B cell (primary cell): ENCODE measurements at regions not wholly inside any gene's neighbourhood (a gene's known extent, or its start where the extent isn't known, plus 50 kb on each side); places are given as distances from the start of the nearest gene placed in this dataset.

Source experiments
- CTCF ChIP-seq: fragments of 200-600 bp; IDR thresholded peaks from one replicate; pipeline ENCODE4 v1.8.0; 2022; ENCODE audit warnings: antibody characterized with exemption, mild to moderate bottlenecking
- EZH2 ChIP-seq: IDR thresholded peaks from 2 replicates; pipeline ENCODE4 v1.6.1; 2012; ENCODE audit warnings: borderline replicate concordance, low read depth, mild to moderate bottlenecking, moderate library complexity, low read length; ENCODE audit not compliant: insufficient read depth, poor library complexity, severe bottlenecking

DNA sequence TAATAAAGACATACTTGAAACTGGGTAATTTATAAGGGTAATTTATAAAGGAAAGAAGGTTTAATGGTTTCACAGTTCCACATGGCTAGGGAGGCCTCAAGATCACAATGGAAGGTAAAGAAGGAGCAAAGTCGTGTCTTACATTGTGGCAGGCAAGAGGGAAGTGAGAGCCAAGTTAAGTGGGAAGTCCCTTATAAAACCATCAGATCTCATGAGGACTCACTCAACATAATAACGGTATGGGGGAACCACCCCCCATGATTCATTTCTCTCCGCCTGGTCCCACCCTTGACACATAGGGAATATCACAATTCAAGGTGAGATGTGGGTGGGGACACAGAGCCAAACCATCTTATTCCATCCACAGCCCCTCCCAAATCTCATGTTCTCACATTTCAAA lies 76.8 kb upstream of the ZNF678 start:
- TF ChIP-seq CTCF (no peak), EZH2 (no peak)
